ENCODE measurements at regions not wholly inside any gene's neighbourhood (a gene's known extent, or its start where the extent isn't known, plus 50 kb on each side); places are given as distances from the start of the nearest gene placed in this dataset.
A peak's percentile ranks its signal among the peaks of the same experiment; 100 is the strongest.
"Not testable (repeated sequence)": the region's sequence is repeated elsewhere in the genome, so short reads cannot be mapped to it uniquely, and the experiment has no call there.

- DNase-seq (ENCODE audit: low read depth in 4 of 4, low spot score in 2 of 4) = no peak
Observed at GRCh38 chr6:13874191-13874549, 50.6 kb upstream of the RNF182 start.

DNA sequence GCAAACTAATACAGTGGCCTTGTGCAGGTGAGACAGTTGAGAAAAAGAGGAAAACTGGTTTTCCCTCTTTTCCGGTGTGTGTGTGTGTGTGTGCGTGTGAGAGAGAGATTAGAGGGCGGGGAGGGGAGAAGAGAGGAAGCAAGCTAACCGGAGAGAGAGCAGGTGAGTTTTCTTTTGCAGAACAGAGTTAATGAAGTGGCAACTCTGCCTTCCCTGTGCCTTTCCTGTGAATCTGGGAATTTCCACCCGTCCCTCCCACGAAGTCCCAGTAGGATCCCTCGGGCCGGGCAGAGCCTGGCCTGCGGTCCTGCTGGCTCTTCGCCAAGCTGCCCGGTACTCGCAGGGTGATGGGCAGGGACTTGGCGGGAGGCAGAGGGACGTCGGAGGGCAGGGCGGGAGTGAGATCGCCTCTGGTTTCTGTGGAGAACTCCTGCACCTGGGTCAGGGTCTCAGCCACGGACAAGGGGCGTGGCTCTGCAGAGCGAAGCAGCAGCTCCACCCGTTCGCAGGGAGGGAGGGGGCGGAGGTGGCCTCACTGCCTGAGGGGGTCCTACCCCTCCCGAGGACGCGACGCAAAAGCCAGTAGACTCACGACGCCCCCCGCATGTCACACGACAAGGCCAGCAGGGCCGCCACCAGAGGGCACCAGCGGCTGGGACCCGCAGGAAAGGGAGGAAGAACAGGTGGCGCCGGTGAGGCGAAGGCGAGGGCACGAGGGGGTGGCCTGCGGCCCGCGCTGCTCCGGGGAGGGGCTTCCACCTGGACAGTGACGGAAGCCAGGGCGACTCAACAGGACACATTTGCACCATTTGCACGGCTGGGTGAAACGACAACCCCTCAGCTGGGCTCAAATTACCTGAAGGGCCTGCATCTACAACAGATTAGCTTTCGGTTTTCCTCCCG is 51.2 kb upstream of the RNF182 start:
- peak; percentile 56 to 65 (median 60) for DNase-seq (ENCODE audit: low read depth in 4 of 4, low spot score in 2 of 4)

- no peak for DNase-seq (ENCODE audit: low read depth in 4 of 4, low spot score in 2 of 4)
Observed at GRCh38 chr6:13872681-13873080, 52.1 kb upstream of the RNF182 start.

- DNase-seq (ENCODE audit: low read depth in 4 of 4, low spot score in 2 of 4) = not testable (repeated sequence)
Observed at GRCh38 chr6:13872006-13872405, 52.7 kb upstream of the RNF182 start.

- no peak for DNase-seq (ENCODE audit: low read depth in 4 of 4, low spot score in 2 of 4)
Observed at GRCh38 chr6:13870214-13870830, 54.4 kb upstream of the RNF182 start.

DNA sequence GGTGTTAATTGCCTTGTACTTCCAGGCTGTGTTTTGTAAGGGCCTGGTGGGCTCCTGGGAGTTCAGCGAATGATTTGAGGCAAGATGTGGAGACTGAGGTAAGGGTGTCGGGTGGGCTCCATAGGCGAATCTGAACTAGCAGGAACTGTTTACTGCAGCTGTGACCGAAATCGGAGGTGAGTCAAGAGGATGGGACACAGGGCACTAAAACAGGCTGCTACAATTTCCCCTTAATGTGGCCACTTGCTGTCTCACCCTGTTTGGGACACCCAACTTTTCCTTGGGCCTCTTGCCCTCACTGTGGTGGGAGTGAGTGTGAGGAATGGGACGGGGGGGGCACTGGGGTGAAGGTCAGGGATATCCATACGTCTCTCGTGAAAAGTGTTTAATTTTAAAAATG is 53.9 kb upstream of the MCUR1 start:
- no peak for DNase-seq (ENCODE audit: low read depth in 4 of 4, low spot score in 2 of 4)

DNA sequence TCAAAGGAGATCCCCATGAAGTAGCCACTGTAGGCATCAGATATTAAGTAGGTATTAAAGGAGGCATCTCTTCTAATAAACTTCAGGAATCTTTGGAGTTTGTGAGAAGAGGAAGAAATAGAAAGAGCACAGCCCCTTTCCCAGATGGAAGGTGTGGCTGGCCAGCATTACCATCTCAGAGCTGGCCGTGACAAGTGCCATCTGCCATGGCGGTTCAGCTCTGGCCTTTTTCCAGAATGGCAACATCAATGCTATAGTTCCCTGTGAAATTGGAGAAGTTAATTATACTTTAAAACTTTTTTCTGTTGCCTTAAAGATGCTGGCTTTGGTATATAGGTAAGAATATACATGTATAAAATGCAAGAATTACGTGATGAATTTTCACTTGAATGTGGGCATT is 51.9 kb upstream of the MCUR1 start:
- no peak for DNase-seq (ENCODE audit: low read depth in 4 of 4, low spot score in 2 of 4)

DNA sequence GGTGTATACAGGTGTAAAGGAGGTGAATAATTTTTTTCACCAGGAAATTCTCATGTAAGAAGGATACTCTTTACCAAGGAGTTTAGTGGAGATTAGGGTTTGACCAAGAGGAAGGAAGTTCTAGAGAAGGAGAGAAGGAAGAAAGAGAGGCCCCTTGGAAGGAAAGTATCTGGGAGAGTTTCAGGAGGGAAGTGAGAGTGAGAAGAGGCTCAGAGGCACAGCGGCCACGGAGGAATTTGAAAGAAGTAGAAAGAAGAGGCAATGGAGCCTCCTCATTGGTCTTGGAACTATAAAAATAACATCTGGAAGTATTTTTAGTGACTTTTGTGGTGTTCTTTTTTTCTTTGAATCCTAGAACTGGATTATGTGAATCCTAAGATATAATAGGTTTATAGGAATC is 50.8 kb upstream of the MCUR1 start:
- no peak for DNase-seq (ENCODE audit: low read depth in 4 of 4, low spot score in 2 of 4)

GRCh38 chr6:13864669-13865068 is 50.3 kb upstream of the MCUR1 start:
- not testable (repeated sequence) for DNase-seq (ENCODE audit: low read depth in 4 of 4, low spot score in 2 of 4)

All from left renal cortex interstitium (tissue), 4 donors.